ENCODE measurements at regions not wholly inside any gene's neighbourhood (a gene's known extent, or its start where the extent isn't known, plus 50 kb on each side); places are given as distances from the start of the nearest gene placed in this dataset.

GRCh38 chr2:198314559-198315153, 510.3 kb downstream of the PLCL1 start:
- H3K27ac ChIP-seq (ENCODE audit: low read depth in 2 of 2, low read length in 1 of 2), result no peak overlapping the region
- no peak overlapping the region for H3K4me2 ChIP-seq
- no peak overlapping the region; a peak in 1 of 4 replicates for H3K4me3 ChIP-seq (ENCODE audit: low read depth in 2 of 2, low read length in 1 of 2)
- no peaks in the 10 kb centered on the region for H3K79me2 ChIP-seq (ENCODE audit: insufficient read depth)
- no peaks in the 10 kb centered on the region for H3K4me1 ChIP-seq (ENCODE audit: control insufficient read depth in 1 of 2, insufficient read depth in 2 of 2, low read depth in 1 of 2, low read length in 1 of 2)
- H3K36me3 ChIP-seq (replicated peaks in 1 of 2; ENCODE audit: control insufficient read depth in 1 of 2, insufficient read depth in 2 of 2, low read length in 1 of 2), result no peaks in the 10 kb centered on the region
- peaks cover 19% of the 10 kb centered on the region for H3K27me3 ChIP-seq (ENCODE audit: insufficient read depth)
- no peaks in the 10 kb centered on the region for H4K20me1 ChIP-seq (ENCODE audit: insufficient read depth)
- no peaks in the 10 kb centered on the region for H3K9me3 ChIP-seq
- under 1% methylated on average over 8 of the region's 8 CpGs for WGBS (ENCODE audit: low lambda C conversion rate)
- no peak for DNase-seq
- TF ChIP-seq SMC3 (IDR thresholded peaks at IDR 0.05; ENCODE audit: low read depth, low read length) (peak; percentile 59), RFX5 (IDR thresholded peaks at IDR 0.05; ENCODE audit: low read length) (peak; percentile 21; the same call in 1 of the 2 replicates), FOXM1 (IDR thresholded peaks at IDR 0.05; ENCODE audit: low read depth) (no peak), RAD21 (IDR thresholded peaks at IDR 0.05; ENCODE audit: low read length) (peak; percentile 82), FOXJ3 (CRISPR knock-in tag; IDR thresholded peaks at IDR 0.05) (no peak), GATA2 (CRISPR knock-in tag; IDR thresholded peaks at IDR 0.05) (no peak), PBX3 (IDR thresholded peaks at IDR 0.05) (no peak), TCF12 (IDR thresholded peaks at IDR 0.05) (no peak), CTCF (IDR thresholded peaks at IDR 0.05) (peak; percentile 82), EP300 (IDR thresholded peaks at IDR 0.05; ENCODE audit: borderline replicate concordance in 1 of 2, low read depth in 1 of 2, low read length in 1 of 2) (no peak)
- H3K9ac ChIP-seq, result no peak overlapping the region
- CTCF ChIA-PET, result interaction anchor here (0.6 to 6.3 kb wide), 56 partner anchors 9 to 1549 kb away, joined by 3 to 88 read pairs (median 4); partner anchors contain the start of gene COQ10B
- H2AFZ ChIP-seq (ENCODE audit: low read depth), result no peak overlapping the region
- H3F3A ChIP-seq (replicated peaks; ENCODE audit: insufficient read depth), result no peaks in the 10 kb centered on the region
- POLR2A ChIA-PET, result no interaction called here
- H3K9me2 ChIP-seq, result no peaks in the 10 kb centered on the region

GRCh38 chr2:198312596-198313483, 508.4 kb downstream of the PLCL1 start:
- H4K20me1 ChIP-seq (ENCODE audit: insufficient read depth), result no peaks in the 10 kb centered on the region
- H3K36me3 ChIP-seq (replicated peaks in 1 of 2; ENCODE audit: control insufficient read depth in 1 of 2, insufficient read depth in 2 of 2, low read length in 1 of 2), result no peaks in the 10 kb centered on the region
- TF ChIP-seq JUND (IDR thresholded peaks at IDR 0.05) (no peak), ELF1 (IDR thresholded peaks at IDR 0.05) (no peak), CHD2 (IDR thresholded peaks at IDR 0.05; ENCODE audit: low read length, partially characterized antibody) (no peak), REST (IDR thresholded peaks at IDR 0.05; ENCODE audit: low read depth, low read length) (no peak), PBX3 (IDR thresholded peaks at IDR 0.05) (no peak), MEF2A (IDR thresholded peaks at IDR 0.05; ENCODE audit: borderline replicate concordance, low read depth) (no peak), MXI1 (IDR thresholded peaks at IDR 0.05; ENCODE audit: low read depth, low read length) (no peak), TCF12 (IDR thresholded peaks at IDR 0.05) (no peak), NRF1 (IDR thresholded peaks at IDR 0.05; ENCODE audit: low read depth, low read length) (no peak), EZH2phosphoT487 (IDR thresholded peaks at IDR 0.05; ENCODE audit: borderline replicate concordance, low read depth) (no peak)
- ChIA-PET POLR2A (no interaction called here), CTCF (interaction anchor here (0.6 to 6.3 kb wide), 14 partner anchors 9 to 1584 kb away, joined by 3 to 88 read pairs (median 4); no protein-coding TSS in a partner anchor)
- no peaks in the 10 kb centered on the region for H3K4me1 ChIP-seq (ENCODE audit: control insufficient read depth in 1 of 2, insufficient read depth in 2 of 2, low read depth in 1 of 2, low read length in 1 of 2)
- DNase-seq, result no peak
- no peak overlapping the region for H3K4me3 ChIP-seq (ENCODE audit: low read depth in 2 of 2, low read length in 1 of 2)
- no peak overlapping the region for H3K9ac ChIP-seq
- no peaks in the 10 kb centered on the region for H3K9me3 ChIP-seq
- H2AFZ ChIP-seq (ENCODE audit: low read depth), result no peak overlapping the region
- no peak overlapping the region for H3K4me2 ChIP-seq
- peaks cover 19% of the 10 kb centered on the region for H3K27me3 ChIP-seq (ENCODE audit: insufficient read depth)
- no peaks in the 10 kb centered on the region for H3F3A ChIP-seq (replicated peaks; ENCODE audit: insufficient read depth)
- 32% methylated on average over 11 of the region's 11 CpGs for WGBS (ENCODE audit: low lambda C conversion rate)
- no peaks in the 10 kb centered on the region for H3K9me2 ChIP-seq
- H3K79me2 ChIP-seq (ENCODE audit: insufficient read depth), result no peaks in the 10 kb centered on the region
- H3K27ac ChIP-seq (ENCODE audit: low read depth in 2 of 2, low read length in 1 of 2), result no peak overlapping the region
